SK-N-SH (cell line): ENCODE measurements at regions not wholly inside any gene's neighbourhood (a gene's known extent, or its start where the extent isn't known, plus 50 kb on each side); places are given as distances from the start of the nearest gene placed in this dataset.

Source experiments
- CTCF ChIA-PET: fragments of 300-600, 350-600 bp; formaldehyde crosslinking; extraction: SDS; loops from one replicate; lab custom pipeline; 2021; lab: Yijun Ruan, JAX
- POLR2A ChIA-PET: fragments of 350-600 bp; sonication (Branson Sonifier 250); formaldehyde crosslinking; extraction: SDS; loops from one replicate; lab custom pipeline; 2020; ENCODE audit warnings: antibody characterized with exemption, inconsistent platforms; lab: Yijun Ruan, JAX
- DNase-seq: peaks from one replicate; pipeline ENCODE4 v3.0.0; 2012
- H2AFZ ChIP-seq: fragments of 200-600 bp; sonication (generic); 2 replicates; pipeline ENCODE4 v1.8.1; 2016; ENCODE audit warnings: antibody characterized with exemption, mild to moderate bottlenecking, low read depth
- H3F3A ChIP-seq: fragments of 200-600 bp; sonication (generic); replicated peaks from 2 replicates; pipeline ENCODE3; 2016; ENCODE audit warnings: antibody characterized with exemption, mild to moderate bottlenecking; ENCODE audit not compliant: insufficient read depth
- H3K27ac ChIP-seq, 2 experiments: fragments of 200-500 bp in 1 of 2; fragments of 200-600 bp in 1 of 2; sonication (Bioruptor generic) in 1 of 2; sonication (generic), shearing (Covaris generic) in 1 of 2; 2 replicates each; pipeline versions ENCODE4 v1.5.1 to v1.6.1; 2014 to 2016; ENCODE audit warnings: low read depth in 2 of 2, inconsistent platforms in 1 of 2, low read length in 1 of 2, mild to moderate bottlenecking in 1 of 2, mixed read lengths in 1 of 2
- H3K27me3 ChIP-seq: fragments of 200-600 bp; sonication (generic), shearing (Covaris generic); 2 replicates; pipeline ENCODE4 v1.6.1; 2016; ENCODE audit warnings: mixed run types; ENCODE audit not compliant: insufficient read depth
- H3K36me3 ChIP-seq, 2 experiments: fragments of 200-500 bp in 1 of 2; fragments of 200-600 bp in 1 of 2; sonication (Bioruptor generic) in 1 of 2; sonication (generic) in 1 of 2; replicated peaks in 1 of 2; 2 replicates each; pipeline versions ENCODE3 to v1.5.1; 2014 to 2016; ENCODE audit warnings: low read length in 1 of 2, mild to moderate bottlenecking in 1 of 2; ENCODE audit not compliant: insufficient read depth in 2 of 2, control insufficient read depth in 1 of 2
- H3K4me1 ChIP-seq, 2 experiments: fragments of 200-500 bp in 1 of 2; fragments of 200-600 bp in 1 of 2; sonication (Bioruptor generic) in 1 of 2; sonication (generic), shearing (Covaris generic) in 1 of 2; 2 replicates each; pipeline versions ENCODE4 v1.5.1 to v1.6.1; 2014 to 2016; ENCODE audit warnings: low read depth in 1 of 2, low read length in 1 of 2, mixed run types in 1 of 2; ENCODE audit not compliant: insufficient read depth in 2 of 2, control insufficient read depth in 1 of 2
- H3K4me2 ChIP-seq: fragments of 200-600 bp; sonication (generic), shearing (Covaris generic); 2 replicates; pipeline ENCODE4 v1.6.1; 2017; ENCODE audit warnings: mixed run types
- H3K4me3 ChIP-seq, 2 experiments: fragments of 200-500 bp in 1 of 2; fragments of 200-600 bp in 1 of 2; sonication (Bioruptor generic) in 1 of 2; sonication (generic), shearing (Covaris generic) in 1 of 2; 2 replicates each; pipeline versions ENCODE4 v1.5.1 to v1.8.1; 2014 to 2016; ENCODE audit warnings: low read depth in 2 of 2, inconsistent platforms in 1 of 2, low read length in 1 of 2, mild to moderate bottlenecking in 1 of 2, mixed read lengths in 1 of 2, moderate library complexity in 1 of 2
- H3K79me2 ChIP-seq: fragments of 200-600 bp; sonication (generic); 2 replicates; pipeline ENCODE4 v1.8.1; 2017; ENCODE audit warnings: mild to moderate bottlenecking; ENCODE audit not compliant: insufficient read depth
- H3K9ac ChIP-seq: fragments of 200-600 bp; sonication (generic); 2 replicates; pipeline ENCODE4 v1.6.1; 2017; ENCODE audit warnings: mixed run types
- H3K9me2 ChIP-seq: fragments of 200-600 bp; sonication (generic); 2 replicates; pipeline ENCODE4 v1.6.1; 2017; ENCODE audit warnings: mixed run types
- H3K9me3 ChIP-seq: fragments of 200-600 bp; sonication (generic); 2 replicates; pipeline ENCODE4 v1.6.1; 2017; ENCODE audit warnings: mixed run types, mild to moderate bottlenecking, moderate library complexity
- H4K20me1 ChIP-seq: fragments of 200-600 bp; sonication (generic); 2 replicates; pipeline ENCODE4 v1.6.1; 2017; ENCODE audit warnings: mild to moderate bottlenecking, mixed run types; ENCODE audit not compliant: insufficient read depth
- EP300 ChIP-seq, 2 experiments: IDR thresholded peaks; 2 replicates each; pipeline versions ENCODE4 v1.4.0 to v1.6.1; 2012; ENCODE audit warnings: borderline replicate concordance in 1 of 2, low read depth in 1 of 2, low read length in 1 of 2
- EZH2phosphoT487 ChIP-seq: fragments of 200-600 bp; sonication (generic); IDR thresholded peaks from 2 replicates; pipeline ENCODE4 v1.6.1; 2017; ENCODE audit warnings: low read depth, mixed run types, mild to moderate bottlenecking, antibody characterized with exemption, moderate library complexity, borderline replicate concordance
- GABPA ChIP-seq: IDR thresholded peaks from 2 replicates; pipeline ENCODE4 v1.4.0; 2012; ENCODE audit warnings: low read depth, mild to moderate bottlenecking
- GATA2 ChIP-seq: sonication (generic); formaldehyde crosslinking; IDR thresholded peaks from 2 replicates; pipeline ENCODE4 v1.5.0; 2020; ENCODE audit warnings: mild to moderate bottlenecking, missing genetic modification reagents
- MEF2A ChIP-seq: IDR thresholded peaks from 2 replicates; pipeline ENCODE4 v1.4.0; 2012; ENCODE audit warnings: low read depth, borderline replicate concordance
- MXI1 ChIP-seq: IDR thresholded peaks from 2 replicates; pipeline ENCODE4 v1.6.1; 2012; ENCODE audit warnings: mild to moderate bottlenecking, low read depth, low read length, improper control_type of control experiment
- NFIC ChIP-seq: IDR thresholded peaks from 2 replicates; pipeline ENCODE4 v1.4.0; 2012; ENCODE audit warnings: borderline replicate concordance
- NRF1 ChIP-seq: IDR thresholded peaks from 2 replicates; pipeline ENCODE4 v1.6.1; 2012; ENCODE audit warnings: low read depth, mild to moderate bottlenecking, low read length
- RAD21 ChIP-seq: IDR thresholded peaks from 2 replicates; pipeline ENCODE4 v1.6.1; 2012; ENCODE audit warnings: mild to moderate bottlenecking, low read length
- RFX5 ChIP-seq: IDR thresholded peaks from 2 replicates; pipeline ENCODE4 v1.6.1; 2012; ENCODE audit warnings: mild to moderate bottlenecking, improper control_type of control experiment, low read length
- SIN3A ChIP-seq: IDR thresholded peaks from 2 replicates; pipeline ENCODE4 v1.6.1; 2012; ENCODE audit warnings: low read depth, mild to moderate bottlenecking, low read length, moderate library complexity, borderline replicate concordance
- SMC3 ChIP-seq: IDR thresholded peaks from 2 replicates; pipeline ENCODE4 v1.6.1; 2012; ENCODE audit warnings: low read depth, low read length, improper control_type of control experiment
- TAF1 ChIP-seq: IDR thresholded peaks from 2 replicates; pipeline ENCODE4 v1.6.1; 2012; ENCODE audit warnings: low read depth, mild to moderate bottlenecking, low read length, moderate library complexity, borderline replicate concordance
- TCF12 ChIP-seq: IDR thresholded peaks from 2 replicates; pipeline ENCODE4 v1.4.0; 2012
- TEAD4 ChIP-seq: IDR thresholded peaks from 2 replicates; pipeline ENCODE4 v1.4.0; 2012; ENCODE audit warnings: mild to moderate bottlenecking, borderline replicate concordance; ENCODE audit not compliant: insufficient read depth
- YY1 ChIP-seq: IDR thresholded peaks from 2 replicates; pipeline ENCODE4 v1.4.0; 2012; ENCODE audit warnings: low read depth, mild to moderate bottlenecking
- WGBS: methylation state at CpG from one replicate; pipeline ENCODE4 v1.1.6; 2017; ENCODE audit warnings: low lambda C conversion rate; 5-methylcytosine and 5-hydroxymethylcytosine counted together
- TF ChIP-seq, protein P1 (sequence below): IDR thresholded peaks from 2 replicates; pipeline ENCODE4; 2012
- TF ChIP-seq, protein P2 (sequence below): IDR thresholded peaks from 2 replicates; pipeline ENCODE4 v1.4.0; 2012; ENCODE audit warnings: low read depth
- TF ChIP-seq, protein P3 (sequence below): IDR thresholded peaks from 2 replicates; pipeline ENCODE4 v1.4.0; 2012; ENCODE audit warnings: low read depth, borderline replicate concordance

DNA sequence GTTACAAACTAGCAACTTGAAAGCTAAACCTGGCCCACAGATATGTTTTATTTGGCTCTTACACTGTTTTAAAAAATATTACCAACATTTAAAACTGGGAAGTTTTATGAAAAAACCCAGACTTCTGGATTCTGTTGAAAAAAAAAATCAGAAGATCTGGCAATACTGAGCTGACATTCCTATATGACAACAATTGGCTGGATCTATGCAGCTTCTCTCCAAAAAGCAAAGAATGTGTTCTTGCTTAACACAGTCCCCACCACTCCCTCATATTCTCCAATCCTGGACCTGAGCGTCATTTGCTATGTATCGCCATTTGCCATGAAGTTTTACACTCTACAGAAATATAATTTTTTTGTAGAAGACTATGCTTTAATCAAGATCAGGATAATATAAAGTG is 859.6 kb downstream of the LTN1 start (continued):
- TF ChIP-seq MEF2A (no peak), RFX5 (no peak)
- TF ChIP-seq, protein P1, sequence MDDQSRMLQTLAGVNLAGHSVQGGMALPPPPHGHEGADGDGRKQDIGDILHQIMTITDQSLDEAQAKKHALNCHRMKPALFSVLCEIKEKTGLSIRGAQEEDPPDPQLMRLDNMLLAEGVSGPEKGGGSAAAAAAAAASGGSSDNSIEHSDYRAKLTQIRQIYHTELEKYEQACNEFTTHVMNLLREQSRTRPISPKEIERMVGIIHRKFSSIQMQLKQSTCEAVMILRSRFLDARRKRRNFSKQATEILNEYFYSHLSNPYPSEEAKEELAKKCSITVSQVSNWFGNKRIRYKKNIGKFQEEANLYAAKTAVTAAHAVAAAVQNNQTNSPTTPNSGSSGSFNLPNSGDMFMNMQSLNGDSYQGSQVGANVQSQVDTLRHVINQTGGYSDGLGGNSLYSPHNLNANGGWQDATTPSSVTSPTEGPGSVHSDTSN = no peak
- TF ChIP-seq, all 33 proteins: peak for 0

DNA sequence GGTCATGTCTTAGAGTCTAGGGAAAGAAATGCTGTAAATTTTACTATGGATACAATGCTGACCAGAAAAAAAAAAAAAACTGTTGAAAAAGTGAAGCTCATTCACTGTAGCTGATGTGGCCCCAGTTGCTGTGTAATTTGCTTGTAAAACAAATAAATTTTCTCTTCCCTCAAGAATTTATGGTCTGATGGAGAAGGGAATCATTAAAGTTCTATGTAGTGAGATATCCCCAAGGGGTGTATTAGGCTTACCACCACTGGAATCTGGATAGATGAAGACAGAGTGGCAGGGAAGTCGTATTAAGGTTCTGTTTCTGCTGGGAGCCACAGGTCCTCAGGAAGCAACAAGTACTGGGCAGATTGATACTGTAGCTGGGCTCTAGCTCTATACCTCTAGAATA is 860.0 kb downstream of the LTN1 start:
- CTCF ChIA-PET = no interaction called here
- no peak overlapping the region for H3K4me3 ChIP-seq
- WGBS = 35% methylated on average over 1 of the region's 1 CpG
- no peaks in the 10 kb centered on the region for H3K9me3 ChIP-seq
- H3K9me2 ChIP-seq = no peaks in the 10 kb centered on the region
- H3K79me2 ChIP-seq = no peaks in the 10 kb centered on the region
- H3K4me2 ChIP-seq = no peak overlapping the region
- H3K27ac ChIP-seq = no peak overlapping the region
- H3K36me3 ChIP-seq = no peaks in the 10 kb centered on the region
- H3K9ac ChIP-seq = no peak overlapping the region
- H3F3A ChIP-seq = no peaks in the 10 kb centered on the region
- TF ChIP-seq RAD21 (no peak), YY1 (no peak), NRF1 (no peak), MEF2A (no peak), MXI1 (no peak), SMC3 (no peak), GABPA (no peak), NFIC (no peak), GATA2 (CRISPR knock-in tag) (no peak), TEAD4 (no peak), TAF1 (no peak), TCF12 (no peak), EP300 (IDR thresholded peaks at IDR 0.05; ENCODE audit: borderline replicate concordance in 1 of 2, low read depth in 1 of 2, low read length in 1 of 2) (no peak), RFX5 (no peak), EZH2phosphoT487 (no peak), SIN3A (no peak)
- TF ChIP-seq, protein P2, sequence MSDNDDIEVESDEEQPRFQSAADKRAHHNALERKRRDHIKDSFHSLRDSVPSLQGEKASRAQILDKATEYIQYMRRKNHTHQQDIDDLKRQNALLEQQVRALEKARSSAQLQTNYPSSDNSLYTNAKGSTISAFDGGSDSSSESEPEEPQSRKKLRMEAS = no peak
- TF ChIP-seq, protein P3, sequence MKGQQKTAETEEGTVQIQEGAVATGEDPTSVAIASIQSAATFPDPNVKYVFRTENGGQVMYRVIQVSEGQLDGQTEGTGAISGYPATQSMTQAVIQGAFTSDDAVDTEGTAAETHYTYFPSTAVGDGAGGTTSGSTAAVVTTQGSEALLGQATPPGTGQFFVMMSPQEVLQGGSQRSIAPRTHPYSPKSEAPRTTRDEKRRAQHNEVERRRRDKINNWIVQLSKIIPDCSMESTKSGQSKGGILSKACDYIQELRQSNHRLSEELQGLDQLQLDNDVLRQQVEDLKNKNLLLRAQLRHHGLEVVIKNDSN = no peak
- H2AFZ ChIP-seq = no peak overlapping the region
- no peaks in the 10 kb centered on the region for H4K20me1 ChIP-seq
- DNase-seq = no peak
- POLR2A ChIA-PET = no interaction called here
- no peaks in the 10 kb centered on the region for H3K27me3 ChIP-seq
- no peaks in the 10 kb centered on the region; a peak in 1 of 4 replicates for H3K4me1 ChIP-seq
